Fibroblast of upper back skin (primary cell): ENCODE measurements at regions not wholly inside any gene's neighbourhood (a gene's known extent, or its start where the extent isn't known, plus 50 kb on each side); places are given as distances from the start of the nearest gene placed in this dataset.
"Not testable (repeated sequence)": the region's sequence is repeated elsewhere in the genome, so short reads cannot be mapped to it uniquely, and the experiment has no call there.

Source experiments
- DNase-seq: peaks from one replicate; pipeline ENCODE4 v3.0.0-alpha.2; 2013

GRCh38 chr14:65972891-65973290 is 513.3 kb upstream of the CCDC196 start:
- DNase-seq = peak; percentile 81

- no peak for DNase-seq
These were observed 510.3 kb upstream of the CCDC196 start for GRCh38 chr14:65975865-65976264.

GRCh38 chr14:65976761-65977404 is 509.3 kb upstream of the CCDC196 start:
- DNase-seq = peak; percentile 46

- no peak for DNase-seq
These were observed 504.9 kb upstream of the CCDC196 start for GRCh38 chr14:65981192-65981843.

- peak; percentile 55 for DNase-seq
These were observed 500.1 kb upstream of the CCDC196 start for GRCh38 chr14:65986041-65986440.

- no peak for DNase-seq
These were observed 496.2 kb upstream of the CCDC196 start for GRCh38 chr14:65989981-65990380.

- DNase-seq = no peak
These were observed 495.1 kb upstream of the CCDC196 start for GRCh38 chr14:65991104-65991503.

- DNase-seq = not testable (repeated sequence)
These were observed 494.2 kb upstream of the CCDC196 start for GRCh38 chr14:65991935-65992334.

GRCh38 chr14:65993103-65993502 is 493.1 kb upstream of the CCDC196 start:
- no peak for DNase-seq

GRCh38 chr14:65993996-65994395 is 492.2 kb upstream of the CCDC196 start:
- no peak for DNase-seq

- no peak for DNase-seq
These were observed 488.8 kb upstream of the CCDC196 start for GRCh38 chr14:65997347-65997746.

- no peak for DNase-seq
These were observed 486.3 kb upstream of the CCDC196 start for GRCh38 chr14:65999865-66000264.

GRCh38 chr14:66000766-66001165 is 485.4 kb upstream of the CCDC196 start:
- no peak for DNase-seq

- no peak for DNase-seq
These were observed 484.8 kb upstream of the CCDC196 start for GRCh38 chr14:66001356-66001755.

GRCh38 chr14:66003082-66003730 is 483.0 kb upstream of the CCDC196 start:
- DNase-seq = no peak

GRCh38 chr14:66005900-66006434 is 480.2 kb upstream of the CCDC196 start:
- DNase-seq = no peak

- no peak for DNase-seq
These were observed 477.5 kb upstream of the CCDC196 start for GRCh38 chr14:66008631-66009030.

GRCh38 chr14:66009089-66009488 is 477.1 kb upstream of the CCDC196 start:
- DNase-seq = peak; percentile 81

GRCh38 chr14:66010695-66011094 is 475.5 kb upstream of the CCDC196 start:
- no peak for DNase-seq

- DNase-seq = no peak
These were observed 474.3 kb upstream of the CCDC196 start for GRCh38 chr14:66011855-66012254.

- not testable (repeated sequence) for DNase-seq
These were observed 472.6 kb upstream of the CCDC196 start for GRCh38 chr14:66013607-66014006.

- DNase-seq = no peak
These were observed 470.9 kb upstream of the CCDC196 start for GRCh38 chr14:66015071-66015780.

GRCh38 chr14:66017927-66018326 is 468.2 kb upstream of the CCDC196 start:
- DNase-seq = no peak
